Transverse colon (tissue), 4 donors: ENCODE measurements at regions not wholly inside any gene's neighbourhood (a gene's known extent, or its start where the extent isn't known, plus 50 kb on each side); places are given as distances from the start of the nearest gene placed in this dataset.
"Not testable (repeated sequence)": the region's sequence is repeated elsewhere in the genome, so short reads cannot be mapped to it uniquely, and the experiment has no call there.

Source experiments
- DNase-seq: peaks from one replicate; pipeline ENCODE4 v3.0.0-alpha.2; 2019
- H3K27ac ChIP-seq, 4 donors: fragments of 200-600 bp; sonication (generic); 2 replicates each; pipeline ENCODE4 v1.5.1; 2016 to 2018; ENCODE audit warnings: inconsistent platforms in 4 of 4
- H3K27me3 ChIP-seq: fragments of 200-600 bp; sonication (generic); 2 replicates; pipeline ENCODE4 v1.5.1; 2017; ENCODE audit warnings: inconsistent platforms
- H3K36me3 ChIP-seq, 4 donors: fragments of 200-600 bp; sonication (generic); 2 replicates each; pipeline ENCODE4 v1.5.1; 2017 to 2019; ENCODE audit warnings: inconsistent platforms in 4 of 4
- H3K4me1 ChIP-seq, 4 donors: fragments of 200-600 bp; sonication (generic); 2 replicates each; pipeline ENCODE4 v1.5.1; 2017 to 2020; ENCODE audit warnings: inconsistent platforms in 4 of 4
- H3K4me3 ChIP-seq, 4 donors: fragments of 200-600 bp; sonication (generic); 1 replicate in 1 of 4; 2 replicates in 3 of 4; pipeline versions ENCODE4 v1.5.1 to v1.6.1; 2017 to 2019; ENCODE audit warnings: inconsistent platforms in 4 of 4
- H3K9me3 ChIP-seq, 2 donors: fragments of 200-600 bp; sonication (generic); 2 replicates each; pipeline ENCODE4 v1.5.1; 2017 to 2019; ENCODE audit warnings: inconsistent platforms in 2 of 2
- CTCF ChIP-seq, 5 experiments: fragments of 200-600 bp in 3 of 5; fragments of 450-650 bp in 2 of 5; sonication (generic) in 3 of 5; IDR thresholded peaks; 1 replicate in 2 of 5; 2 replicates in 3 of 5; pipeline ENCODE4 v1.5.1; 2016 to 2017; ENCODE audit warnings: antibody characterized with exemption in 5 of 5, inconsistent platforms in 3 of 5, mild to moderate bottlenecking in 2 of 5, moderate library complexity in 1 of 5
- EP300 ChIP-seq: sonication (generic); formaldehyde crosslinking; IDR thresholded peaks from one replicate; pipeline ENCODE4 v1.6.1; 2017; ENCODE audit warnings: antibody characterized with exemption, low read depth
- POLR2A ChIP-seq: fragments of 450-650 bp; IDR thresholded peaks from one replicate; pipeline ENCODE4 v1.6.1; 2016; ENCODE audit warnings: antibody characterized with exemption, mild to moderate bottlenecking, moderate library complexity
- POLR2AphosphoS5 ChIP-seq, 3 donors: sonication (generic); formaldehyde crosslinking; IDR thresholded peaks; one replicate each; pipeline ENCODE4 v1.6.1; 2016; ENCODE audit warnings: antibody characterized with exemption in 3 of 3
- WGBS, 2 donors: methylation state at CpG; one replicate each; pipeline ENCODE4 v1.1.5; 2018; ENCODE audit warnings: low coverage in 1 of 2; 5-methylcytosine and 5-hydroxymethylcytosine counted together
- in situ Hi-C, 4 donors: fragments of 200-750 bp; cut with MboI; loops; one replicate each; pipeline versions ENCODE4 v1.15.0 to v1.15.1; 2017; ENCODE audit warnings: low sequenced_read_pairs in 3 of 4, low pct_ligation_motif_present in 1 of 4, low pct_unique_long_range_greater_than_20kb in 1 of 4
- intact Hi-C: fragments of 100-400 bp; cut with DNase I; formaldehyde crosslinking; loops from one replicate; pipeline ENCODE4 v1.15.1; 2023; ENCODE audit warnings: low total_unique reads

- Histone ChIP-seq H3K4me1 (no peaks in the 10 kb centered on the region), H3K27ac (no peak overlapping the region), H3K9me3 (peaks cover 12 to 14% of the 10 kb centered on the region in 2 donors), H3K36me3 (no peaks in the 10 kb centered on the region), H3K27me3 (no peaks in the 10 kb centered on the region), H3K4me3 (no peak overlapping the region)
- WGBS, 2 donors: 92 to 100% methylated on average over 1 to 4 of the region's 4 CpGs
- intact Hi-C loops: no loop called here
- DNase-seq: no peak
- in situ Hi-C loops: no loop called here
- TF ChIP-seq CTCF (IDR thresholded peaks at IDR 0.05) (no peak), POLR2AphosphoS5 (IDR thresholded peaks at IDR 0.05) (no peak), EP300 (no peak), POLR2A (no peak)
These were observed 424.6 kb downstream of the CSNK1G3 start for GRCh38 chr5:123936548-123936947.

GRCh38 chr5:123933812-123934211 is 421.8 kb downstream of the CSNK1G3 start:
- WGBS, 2 donors: 56% methylated on average over 7 of the region's 7 CpGs; no CpG with 5 or more reads in 1 of the 2 donors
- peaks cover 12 to 14% of the 10 kb centered on the region in 2 donors for H3K9me3 ChIP-seq

GRCh38 chr5:123929055-123929474 is 417.1 kb downstream of the CSNK1G3 start:
- 75 to 86% methylated on average over 1 of the region's 1 CpG for WGBS, 2 donors
- no peaks in the 10 kb centered on the region for H3K36me3 ChIP-seq
- TF ChIP-seq POLR2A: no peak
- no peak for TF ChIP-seq CTCF (IDR thresholded peaks at IDR 0.05)
- no peak for TF ChIP-seq EP300
- TF ChIP-seq POLR2AphosphoS5 (IDR thresholded peaks at IDR 0.05): no peak
- no peak overlapping the region for H3K4me3 ChIP-seq
- no peak for DNase-seq
- H3K9me3 ChIP-seq: no peaks in the 10 kb centered on the region
- in situ Hi-C loops: no loop called here
- H3K4me1 ChIP-seq: no peaks in the 10 kb centered on the region
- H3K27ac ChIP-seq: no peak overlapping the region
- intact Hi-C loops: no loop called here
- no peaks in the 10 kb centered on the region for H3K27me3 ChIP-seq

More at GRCh38 chr5:123933812-123934211, 421.8 kb downstream of the CSNK1G3 start:
- in situ Hi-C loops, H3K27me3 ChIP-seq, H3K4me3 ChIP-seq, H3K36me3 ChIP-seq, H3K27ac ChIP-seq, DNase-seq, intact Hi-C loops, H3K4me1 ChIP-seq: not testable (repeated sequence)

GRCh38 chr5:123928401-123928800 is 416.4 kb downstream of the CSNK1G3 start:
- no peak for DNase-seq
- TF ChIP-seq CTCF (IDR thresholded peaks at IDR 0.05) (no peak), EP300 (no peak), POLR2A (no peak), POLR2AphosphoS5 (IDR thresholded peaks at IDR 0.05) (no peak)
- no peaks in the 10 kb centered on the region for H3K9me3 ChIP-seq
- H3K36me3 ChIP-seq: no peaks in the 10 kb centered on the region
- H3K4me1 ChIP-seq: no peaks in the 10 kb centered on the region
- WGBS, 2 donors: 91 to 95% methylated on average over 1 to 2 of the region's 2 CpGs
- no peaks in the 10 kb centered on the region for H3K27me3 ChIP-seq
- intact Hi-C loops (no loop called here), in situ Hi-C loops (no loop called here)
- no peak overlapping the region for H3K4me3 ChIP-seq
- no peak overlapping the region for H3K27ac ChIP-seq

GRCh38 chr5:123921193-123921592 is 409.2 kb downstream of the CSNK1G3 start:
- no peak for DNase-seq
- no peak for TF ChIP-seq POLR2A
- TF ChIP-seq EP300: no peak
- no peak for TF ChIP-seq POLR2AphosphoS5 (IDR thresholded peaks at IDR 0.05)
- TF ChIP-seq CTCF (IDR thresholded peaks at IDR 0.05): no peak
- H3K36me3 ChIP-seq: no peaks in the 10 kb centered on the region
- no peak overlapping the region for H3K4me3 ChIP-seq
- intact Hi-C loops: no loop called here
- H3K27me3 ChIP-seq: no peaks in the 10 kb centered on the region
- H3K27ac ChIP-seq: no peak overlapping the region
- in situ Hi-C loops: no loop called here
- no peaks in the 10 kb centered on the region for H3K9me3 ChIP-seq
- H3K4me1 ChIP-seq: peaks cover 0 to 10% (median 3%) of the 10 kb centered on the region in 4 donors
